Nephron (organoid): ENCODE measurements at regions not wholly inside any gene's neighbourhood (a gene's known extent, or its start where the extent isn't known, plus 50 kb on each side); places are given as distances from the start of the nearest gene placed in this dataset.

Experiments used
- H3K27ac Mint-ChIP-seq, 3 experiments: 2 replicates each; pipeline ENCODE4 v1.8.0; 2020; ENCODE audit warnings: mixed read lengths in 3 of 3, mild to moderate bottlenecking in 2 of 3, moderate library complexity in 1 of 3
- H3K27me3 Mint-ChIP-seq: 2 replicates; pipeline ENCODE4 v1.8.0; 2021; ENCODE audit warnings: low read depth, mild to moderate bottlenecking, moderate library complexity, mixed read lengths
- H3K36me3 Mint-ChIP-seq: 2 replicates; pipeline ENCODE4 v1.8.0; 2020; ENCODE audit warnings: low read depth, mixed read lengths
- H3K4me1 Mint-ChIP-seq: 2 replicates; pipeline ENCODE4 v1.8.0; 2020; ENCODE audit warnings: mixed read lengths
- H3K4me3 Mint-ChIP-seq, 3 experiments: 2 replicates each; pipeline ENCODE4 v1.8.0; 2020; ENCODE audit warnings: mild to moderate bottlenecking in 3 of 3, mixed read lengths in 3 of 3, moderate library complexity in 2 of 3
- H3K9me3 Mint-ChIP-seq: 2 replicates; pipeline ENCODE4 v1.8.0; 2020; ENCODE audit warnings: mixed read lengths
- TF ChIP-seq, protein P1 (sequence below), 3 experiments: fragments of 200-600 bp; sonication (generic); IDR thresholded peaks; one replicate each; pipeline ENCODE4 v1.5.0; 2021; ENCODE audit warnings: antibody characterized with exemption in 3 of 3; ENCODE audit not compliant: unreplicated experiment in 3 of 3

DNA sequence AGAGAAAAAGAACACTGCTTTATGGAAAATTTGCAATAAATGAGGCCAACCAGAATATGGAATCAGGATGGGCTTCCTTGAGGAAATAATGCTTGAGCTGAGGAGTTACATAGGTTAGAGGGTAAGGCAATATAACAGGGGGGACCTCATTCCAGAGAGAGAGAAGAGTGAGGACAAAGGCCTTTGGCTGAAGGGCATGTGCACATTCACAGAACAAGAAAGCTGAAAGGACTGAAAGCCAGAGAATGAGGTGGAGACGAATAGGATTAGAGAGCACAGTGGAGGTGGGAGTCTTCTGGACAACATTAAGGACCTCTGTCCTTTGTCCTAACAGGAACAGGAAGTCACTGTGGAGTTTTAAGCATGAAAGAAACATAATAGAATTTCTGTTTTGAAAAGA is 60.7 kb upstream of the MROH9 start:
- TF ChIP-seq, protein P1, sequence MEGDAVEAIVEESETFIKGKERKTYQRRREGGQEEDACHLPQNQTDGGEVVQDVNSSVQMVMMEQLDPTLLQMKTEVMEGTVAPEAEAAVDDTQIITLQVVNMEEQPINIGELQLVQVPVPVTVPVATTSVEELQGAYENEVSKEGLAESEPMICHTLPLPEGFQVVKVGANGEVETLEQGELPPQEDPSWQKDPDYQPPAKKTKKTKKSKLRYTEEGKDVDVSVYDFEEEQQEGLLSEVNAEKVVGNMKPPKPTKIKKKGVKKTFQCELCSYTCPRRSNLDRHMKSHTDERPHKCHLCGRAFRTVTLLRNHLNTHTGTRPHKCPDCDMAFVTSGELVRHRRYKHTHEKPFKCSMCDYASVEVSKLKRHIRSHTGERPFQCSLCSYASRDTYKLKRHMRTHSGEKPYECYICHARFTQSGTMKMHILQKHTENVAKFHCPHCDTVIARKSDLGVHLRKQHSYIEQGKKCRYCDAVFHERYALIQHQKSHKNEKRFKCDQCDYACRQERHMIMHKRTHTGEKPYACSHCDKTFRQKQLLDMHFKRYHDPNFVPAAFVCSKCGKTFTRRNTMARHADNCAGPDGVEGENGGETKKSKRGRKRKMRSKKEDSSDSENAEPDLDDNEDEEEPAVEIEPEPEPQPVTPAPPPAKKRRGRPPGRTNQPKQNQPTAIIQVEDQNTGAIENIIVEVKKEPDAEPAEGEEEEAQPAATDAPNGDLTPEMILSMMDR (IDR thresholded peaks at IDR 0.05; ENCODE audit: unreplicated experiment in 3 of 3): no peak
- no peaks in the 10 kb centered on the region for H3K27me3 Mint-ChIP-seq
- peaks cover 23% of the 10 kb centered on the region for H3K4me1 Mint-ChIP-seq
- no peaks in the 10 kb centered on the region for H3K36me3 Mint-ChIP-seq
- H3K27ac Mint-ChIP-seq: no peak overlapping the region
- no peak overlapping the region for H3K4me3 Mint-ChIP-seq
- no peaks in the 10 kb centered on the region for H3K9me3 Mint-ChIP-seq

DNA sequence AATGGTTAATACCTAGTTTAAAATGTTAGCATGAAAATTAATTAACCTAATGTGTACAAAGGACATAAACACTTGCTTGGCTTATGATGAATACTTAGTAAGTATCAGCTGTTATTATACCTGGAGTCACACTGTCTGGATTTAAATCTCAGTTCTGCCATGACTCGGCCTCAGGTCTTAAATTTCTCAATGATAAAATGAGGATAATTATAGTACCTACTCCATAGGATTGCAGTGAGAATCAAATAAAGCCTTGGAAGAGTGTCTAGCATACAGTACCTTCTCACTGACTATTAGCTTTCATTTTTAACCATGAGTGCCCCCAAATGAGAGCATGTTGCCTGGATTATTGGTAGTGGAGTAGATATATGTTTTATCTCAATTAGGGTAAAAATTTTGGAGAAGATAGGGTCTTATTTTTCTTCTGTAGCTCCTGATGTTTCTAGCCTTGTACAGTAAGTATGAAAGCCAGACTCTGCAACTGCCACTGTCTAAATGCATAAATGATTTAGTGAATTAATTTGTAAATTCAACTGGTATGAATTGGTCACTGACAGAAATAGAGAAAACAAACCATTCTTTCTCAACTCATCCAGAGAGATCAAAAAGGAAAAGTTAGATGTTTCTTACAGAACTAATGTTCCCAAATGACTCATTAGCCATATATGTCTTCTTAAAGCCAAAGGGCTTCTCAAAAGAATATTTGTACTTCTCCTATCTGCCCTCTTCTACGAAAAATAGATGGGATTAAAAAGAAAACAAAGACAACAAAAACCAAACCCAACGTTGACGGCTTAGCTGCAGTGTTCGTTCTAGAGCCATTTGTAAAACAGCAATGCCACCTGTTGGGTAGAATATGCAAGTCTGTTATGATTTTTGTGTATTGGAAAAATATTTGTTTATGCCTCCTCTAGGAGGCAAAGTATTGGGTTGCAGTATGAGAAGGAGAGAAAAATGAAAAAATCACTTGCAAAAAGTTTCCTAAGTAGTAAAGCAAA is 53.8 kb upstream of the MROH9 start:
- H3K9me3 Mint-ChIP-seq: peaks cover 3% of the 10 kb centered on the region
- no peaks in the 10 kb centered on the region for H3K36me3 Mint-ChIP-seq
- peak overlapping the region in 1 of 3 experiments; percentile 13 for H3K4me3 Mint-ChIP-seq
- no peaks in the 10 kb centered on the region for H3K27me3 Mint-ChIP-seq
- TF ChIP-seq, protein P1 (IDR thresholded peaks at IDR 0.05; ENCODE audit: unreplicated experiment in 3 of 3): peak; percentile 50 to 69 (median 68)
- H3K27ac Mint-ChIP-seq: peak overlapping the region; percentile 2 to 63 (median 61)
- H3K4me1 Mint-ChIP-seq: peaks cover 21% of the 10 kb centered on the region
